ENCODE measurements at regions not wholly inside any gene's neighbourhood (a gene's known extent, or its start where the extent isn't known, plus 50 kb on each side); places are given as distances from the start of the nearest gene placed in this dataset.

- TF ChIP-seq CTCF (IDR thresholded peaks at IDR 0.05; ENCODE audit: poor library complexity) (no peak), EZH2phosphoT487 (IDR thresholded peaks at IDR 0.05; ENCODE audit: low read depth, severe bottlenecking, unreplicated experiment) (no peak), EZH2 (IDR thresholded peaks at IDR 0.05; ENCODE audit: borderline replicate concordance) (no peak)
Observed at GRCh38 chr2:57488061-57488460, 558.5 kb upstream of the VRK2 start.

All from hepatocyte (in vitro differentiated cells).